ENCODE measurements at regions not wholly inside any gene's neighbourhood (a gene's known extent, or its start where the extent isn't known, plus 50 kb on each side); places are given as distances from the start of the nearest gene placed in this dataset.

GRCh38 chr9:97756991-97757390 lies 59.9 kb upstream of the XPA start:
- no peak for DNase-seq (ENCODE audit: low read depth in 1 of 2, low spot score in 1 of 2)
- Histone ChIP-seq H3K9me3 (peaks cover 14% of the 10 kb centered on the region; the same call in 2 of the 3 replicates), H3K4me1 (peaks cover 22% of the 10 kb centered on the region), H3K27ac (no peak overlapping the region), H3K4me2 (no peak overlapping the region), H3K4me3 (no peak overlapping the region)
- no peak for FAIRE-seq
- WGBS (ENCODE audit: missing lambda C conversion rate): 32% methylated on average over 3 of the region's 3 CpGs
- ChIA-PET POLR2A (no interaction called here), CTCF (no interaction called here)
- no peak for TF ChIP-seq ELK1 (IDR thresholded peaks at IDR 0.05; ENCODE audit: low read depth, low read length)
- no peak for TF ChIP-seq HEYL (CRISPR knock-in tag; IDR thresholded peaks at IDR 0.05)
- TF ChIP-seq POLR2A (IDR thresholded peaks at IDR 0.05; ENCODE audit: low read length): no peak
- ATAC-seq: no peak

DNA sequence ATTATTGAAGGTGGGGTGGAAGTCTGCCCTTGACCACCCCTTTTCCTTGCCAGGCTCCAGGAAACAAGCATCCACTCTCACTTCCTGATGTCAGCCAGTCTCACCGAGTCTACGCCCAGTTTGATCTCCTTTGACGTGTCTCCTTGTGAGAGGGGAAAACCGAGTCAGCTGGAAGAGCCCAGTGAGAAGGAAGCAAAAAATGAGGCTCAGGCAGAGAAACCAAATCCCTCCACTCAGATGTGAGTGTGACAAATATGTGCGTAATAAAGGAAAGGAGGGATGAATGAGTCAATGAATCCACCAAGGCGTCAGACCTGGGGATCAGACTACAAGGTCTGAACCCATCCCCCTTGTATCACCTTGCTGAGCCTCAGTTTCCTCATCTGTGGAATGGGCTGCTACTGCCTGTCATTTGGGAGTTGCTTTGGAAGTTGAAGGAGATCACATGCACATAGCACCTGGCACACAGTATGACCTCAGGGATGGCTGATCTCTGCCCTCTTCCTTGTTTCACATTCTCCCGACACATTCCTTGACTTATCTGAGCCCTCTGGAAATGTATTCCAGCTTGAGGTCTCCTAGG lies 61.3 kb upstream of the XPA start:
- ATAC-seq (no peak), DNase-seq (ENCODE audit: low read depth in 1 of 2, low spot score in 1 of 2) (no peak), FAIRE-seq (no peak)
- peaks cover 14% of the 10 kb centered on the region; the same call in 2 of the 3 replicates for H3K9me3 ChIP-seq
- POLR2A ChIA-PET: no interaction called here
- WGBS (ENCODE audit: missing lambda C conversion rate): 69% methylated on average over 7 of the region's 7 CpGs
- H3K4me2 ChIP-seq: no peak overlapping the region
- CTCF ChIA-PET: interaction anchor here (1.2 kb wide), 1 partner anchor 9 kb away, joined by 4 read pairs; no protein-coding TSS in a partner anchor
- TF ChIP-seq TFCP2L1 (CRISPR knock-in tag; IDR thresholded peaks at IDR 0.05) (no peak), POLR2A (IDR thresholded peaks at IDR 0.05; ENCODE audit: low read length) (no peak), FOSL2 (IDR thresholded peaks at IDR 0.05) (no peak), FOSL2 (CRISPR knock-in tag; IDR thresholded peaks at IDR 0.05) (no peak), EHF (CRISPR knock-in tag; IDR thresholded peaks at IDR 0.05) (no peak), ZNF302 (CRISPR knock-in tag; IDR thresholded peaks at IDR 0.05) (no peak), ELK1 (IDR thresholded peaks at IDR 0.05; ENCODE audit: low read depth, low read length) (no peak), FOSB (CRISPR knock-in tag; IDR thresholded peaks at IDR 0.05) (no peak), RAD21 (conservative IDR thresholded peaks at IDR 0.05 in 1 of 2, IDR thresholded peaks at IDR 0.05 in 1 of 2) (no peak), POLR2AphosphoS2 (conservative IDR thresholded peaks at IDR 0.05; ENCODE audit: low read length) (no peak), NR3C1 (IDR thresholded peaks at IDR 0.05) (no peak), HOXB5 (CRISPR knock-in tag; IDR thresholded peaks at IDR 0.05) (no peak), RARB (CRISPR knock-in tag; IDR thresholded peaks at IDR 0.05) (no peak), GATA3 (IDR thresholded peaks at IDR 0.05; ENCODE audit: borderline replicate concordance) (no peak), PHF8 (IDR thresholded peaks at IDR 0.05; ENCODE audit: borderline replicate concordance, low read depth) (no peak), SREBF2 (IDR thresholded peaks at IDR 0.05) (no peak), MAX (IDR thresholded peaks at IDR 0.05) (no peak), RCOR1 (IDR thresholded peaks at IDR 0.05; ENCODE audit: low read depth, low read length) (no peak), CHD4 (IDR thresholded peaks at IDR 0.05; ENCODE audit: borderline replicate concordance) (no peak)
- TF ChIP-seq, protein P1, sequence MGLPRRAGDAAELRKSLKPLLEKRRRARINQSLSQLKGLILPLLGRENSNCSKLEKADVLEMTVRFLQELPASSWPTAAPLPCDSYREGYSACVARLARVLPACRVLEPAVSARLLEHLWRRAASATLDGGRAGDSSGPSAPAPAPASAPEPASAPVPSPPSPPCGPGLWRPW (IDR thresholded peaks at IDR 0.05): no peak
- TF ChIP-seq, protein P2, sequence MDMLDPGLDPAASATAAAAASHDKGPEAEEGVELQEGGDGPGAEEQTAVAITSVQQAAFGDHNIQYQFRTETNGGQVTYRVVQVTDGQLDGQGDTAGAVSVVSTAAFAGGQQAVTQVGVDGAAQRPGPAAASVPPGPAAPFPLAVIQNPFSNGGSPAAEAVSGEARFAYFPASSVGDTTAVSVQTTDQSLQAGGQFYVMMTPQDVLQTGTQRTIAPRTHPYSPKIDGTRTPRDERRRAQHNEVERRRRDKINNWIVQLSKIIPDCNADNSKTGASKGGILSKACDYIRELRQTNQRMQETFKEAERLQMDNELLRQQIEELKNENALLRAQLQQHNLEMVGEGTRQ (IDR thresholded peaks at IDR 0.05): no peak
- no peak overlapping the region for H3K27ac ChIP-seq
- no peak overlapping the region for H3K4me3 ChIP-seq
- H3K4me1 ChIP-seq: peaks cover 22% of the 10 kb centered on the region

Data from A549 (cell line).